Neuronal stem cell (in vitro differentiated cells): ENCODE measurements at regions not wholly inside any gene's neighbourhood (a gene's known extent, or its start where the extent isn't known, plus 50 kb on each side); places are given as distances from the start of the nearest gene placed in this dataset.

ENCODE experiments used
- DNase-seq: peaks from one replicate; pipeline ENCODE4 v3.0.0-alpha.2; 2013; ENCODE audit warnings: low spot score
- H2AFZ ChIP-seq: one replicate; pipeline ENCODE4 v1.6.1; 2013; ENCODE audit warnings: mild to moderate bottlenecking, low read length, inconsistent platforms
- H2AK5ac ChIP-seq: 2 replicates; pipeline ENCODE4 v1.6.1; 2013; ENCODE audit warnings: low read depth, mild to moderate bottlenecking, inconsistent platforms, low read length, moderate library complexity, mixed read lengths
- H2BK120ac ChIP-seq: 2 replicates; pipeline ENCODE4 v1.6.1; 2013; ENCODE audit warnings: low read depth, mild to moderate bottlenecking, inconsistent platforms, low read length, moderate library complexity, mixed read lengths
- H2BK12ac ChIP-seq: one replicate; pipeline ENCODE4 v1.6.1; 2013; ENCODE audit warnings: low read length, inconsistent platforms
- H2BK15ac ChIP-seq: 2 replicates; pipeline ENCODE4 v1.6.1; 2013; ENCODE audit warnings: mild to moderate bottlenecking, low read length, inconsistent platforms, mixed read lengths
- H2BK5ac ChIP-seq: one replicate; pipeline ENCODE4 v1.6.1; 2013; ENCODE audit warnings: inconsistent platforms, mild to moderate bottlenecking, low read length, moderate library complexity
- H3K14ac ChIP-seq: one replicate; pipeline ENCODE4 v1.6.1; 2013; ENCODE audit warnings: low read length, inconsistent platforms
- H3K18ac ChIP-seq: 2 replicates; pipeline ENCODE4 v1.6.1; 2013; ENCODE audit warnings: low read length, inconsistent platforms
- H3K23ac ChIP-seq: 2 replicates; pipeline ENCODE4 v1.6.1; 2013; ENCODE audit warnings: low read depth, mild to moderate bottlenecking, mixed read lengths, low read length, inconsistent platforms; ENCODE audit not compliant: poor library complexity
- H3K27ac ChIP-seq: replicated peaks from 3 replicates; pipeline ENCODE4 v1.5.1; 2013; ENCODE audit warnings: low read length, inconsistent platforms
- H3K27me3 ChIP-seq, 3 experiments: 2 replicates each; pipeline ENCODE4 v1.6.1; 2013; ENCODE audit warnings: low read length in 3 of 3, mild to moderate bottlenecking in 2 of 3, inconsistent platforms in 1 of 3, low read depth in 1 of 3, mixed read lengths in 1 of 3, moderate library complexity in 1 of 3; ENCODE audit not compliant: control insufficient read depth in 3 of 3, insufficient read depth in 3 of 3
- H3K36me3 ChIP-seq, 2 donors: replicated peaks in 1 of 2; 2 replicates each; pipeline ENCODE4 v1.6.1; 2013; ENCODE audit warnings: low read length in 2 of 2; ENCODE audit not compliant: control insufficient read depth in 2 of 2, insufficient read depth in 2 of 2
- H3K4ac ChIP-seq: 2 replicates; pipeline ENCODE4 v1.6.1; 2013; ENCODE audit warnings: inconsistent platforms, mild to moderate bottlenecking, low read length, moderate library complexity
- H3K4me1 ChIP-seq, 2 donors: 1 replicate in 1 of 2; 2 replicates in 1 of 2; pipeline ENCODE4 v1.6.1; 2013; ENCODE audit warnings: low read length in 2 of 2, low read depth in 1 of 2; ENCODE audit not compliant: control insufficient read depth in 2 of 2, insufficient read depth in 1 of 2
- H3K4me2 ChIP-seq: one replicate; pipeline ENCODE4 v1.6.1; 2013; ENCODE audit warnings: mild to moderate bottlenecking, low read length, inconsistent platforms; ENCODE audit not compliant: insufficient read depth, poor library complexity, severe bottlenecking
- H3K4me3 ChIP-seq, 2 donors: 2 replicates each; pipeline ENCODE4 v1.5.1; 2013; ENCODE audit warnings: low read length in 2 of 2, mild to moderate bottlenecking in 2 of 2, inconsistent platforms in 1 of 2, moderate library complexity in 1 of 2
- H3K79me1 ChIP-seq: one replicate; pipeline ENCODE4 v1.6.1; 2013; ENCODE audit warnings: low read depth, mild to moderate bottlenecking, inconsistent platforms, low read length, moderate library complexity
- H3K9ac ChIP-seq: one replicate; pipeline ENCODE4 v1.6.1; 2013; ENCODE audit warnings: mild to moderate bottlenecking, low read depth, low read length, inconsistent platforms; ENCODE audit not compliant: poor library complexity
- H3K9me3 ChIP-seq, 2 donors: replicated peaks in 1 of 2; 2 replicates each; pipeline versions ENCODE3 to v1.6.1; 2013; ENCODE audit warnings: low read length in 2 of 2, mild to moderate bottlenecking in 2 of 2, inconsistent platforms in 1 of 2, low read depth in 1 of 2, mixed read lengths in 1 of 2, moderate library complexity in 1 of 2; ENCODE audit not compliant: control insufficient read depth in 2 of 2, insufficient read depth in 1 of 2
- H4K8ac ChIP-seq: one replicate; pipeline ENCODE4 v1.6.1; 2013; ENCODE audit warnings: low read depth, mild to moderate bottlenecking, inconsistent platforms, low read length, moderate library complexity
- H4K91ac ChIP-seq: one replicate; pipeline ENCODE4 v1.6.1; 2013; ENCODE audit warnings: low read length, low read depth, mild to moderate bottlenecking, inconsistent platforms; ENCODE audit not compliant: poor library complexity
- WGBS, 2 donors: extraction: QIAGEN DNeasy Blood & Tissue Kit; methylation state at CpG; one replicate each; pipeline ENCODE4 v1.1.7; 2013; ENCODE audit warnings: missing lambda C conversion rate in 2 of 2, mixed read lengths in 1 of 2; ENCODE audit not compliant: insufficient read length in 2 of 2, insufficient replicate concordance in 1 of 2; ENCODE audit errors: extremely low coverage in 2 of 2; 5-methylcytosine and 5-hydroxymethylcytosine counted together

DNA sequence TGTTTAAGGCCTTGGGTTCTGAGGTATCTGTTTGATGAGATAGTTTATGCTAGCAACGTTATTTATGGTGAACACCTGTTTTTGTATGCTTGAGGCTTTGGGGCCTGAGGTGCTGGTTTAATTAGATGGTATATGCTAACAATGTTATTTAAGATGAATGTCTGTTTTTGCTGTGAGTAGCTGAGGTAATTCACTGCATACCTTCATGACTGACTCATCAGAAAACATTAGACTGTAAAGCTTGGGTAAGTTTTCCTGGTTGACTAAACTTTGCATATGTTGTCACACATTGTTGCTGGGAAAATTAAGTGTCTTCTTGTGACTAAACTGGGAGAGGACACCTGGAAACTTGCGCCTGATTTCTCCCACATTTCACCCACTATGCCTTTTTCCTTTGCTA is 1026.6 kb downstream of the RAPGEF2 start:
- H2BK15ac ChIP-seq, result no peak overlapping the region
- no peak overlapping the region for H2AK5ac ChIP-seq
- no peak overlapping the region for H3K14ac ChIP-seq
- H2BK120ac ChIP-seq, result no peak overlapping the region
- H3K9me3 ChIP-seq, result peaks cover 0 to 3% of the 10 kb centered on the region in 2 donors
- no peak overlapping the region for H4K91ac ChIP-seq
- H3K36me3 ChIP-seq, result no peaks in the 10 kb centered on the region
- no peak overlapping the region for H3K18ac ChIP-seq
- H3K4me1 ChIP-seq, result no peaks in the 10 kb centered on the region
- no peak overlapping the region for H2BK5ac ChIP-seq
- no peak overlapping the region for H2BK12ac ChIP-seq
- H3K27me3 ChIP-seq, result no peaks in the 10 kb centered on the region
- no peak overlapping the region for H2AFZ ChIP-seq
- H3K79me1 ChIP-seq, result no peaks in the 10 kb centered on the region
- DNase-seq, result no peak
- H4K8ac ChIP-seq, result no peak overlapping the region
- H3K23ac ChIP-seq, result no peak overlapping the region
- no CpG with 5 or more reads among the region's 2 CpGs for WGBS, 2 donors
- no peak overlapping the region for H3K4ac ChIP-seq
- no peak overlapping the region for H3K27ac ChIP-seq
- no peak overlapping the region for H3K4me2 ChIP-seq
- H3K4me3 ChIP-seq, result no peak overlapping the region
- H3K9ac ChIP-seq, result no peak overlapping the region

DNA sequence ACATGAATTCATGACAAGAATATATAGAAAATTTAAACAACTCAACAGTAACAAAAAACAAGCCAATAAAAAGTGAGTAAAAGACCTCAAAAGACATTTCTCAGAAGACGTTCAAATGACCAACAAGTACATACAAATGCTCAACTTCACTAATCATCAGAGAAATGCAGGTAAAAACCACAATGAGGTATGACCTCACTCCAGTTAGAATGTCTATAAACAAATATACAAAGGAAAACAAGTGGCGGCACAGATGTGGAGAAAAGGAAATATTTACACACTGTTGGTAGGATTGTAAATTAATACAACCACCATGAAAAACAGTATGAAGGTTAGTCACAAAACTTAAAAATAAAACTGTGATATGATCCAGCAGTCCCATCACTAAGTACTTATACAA is 1033.1 kb downstream of the RAPGEF2 start:
- Histone ChIP-seq H2BK120ac (no peak overlapping the region), H4K91ac (no peak overlapping the region), H2BK12ac (no peak overlapping the region), H3K18ac (no peak overlapping the region), H3K27me3 (no peaks in the 10 kb centered on the region), H3K36me3 (no peaks in the 10 kb centered on the region), H3K4me3 (no peak overlapping the region), H2AFZ (no peak overlapping the region), H3K14ac (no peak overlapping the region), H3K9ac (no peak overlapping the region), H2BK5ac (no peak overlapping the region), H3K4ac (no peak overlapping the region), H3K79me1 (no peaks in the 10 kb centered on the region), H3K9me3 (peaks cover 0 to 3% of the 10 kb centered on the region in 2 donors), H2BK15ac (no peak overlapping the region), H3K27ac (no peak overlapping the region), H4K8ac (no peak overlapping the region), H2AK5ac (no peak overlapping the region), H3K4me2 (no peak overlapping the region), H3K23ac (no peak overlapping the region), H3K4me1 (no peaks in the 10 kb centered on the region)
- WGBS, 2 donors, result no CpG with 5 or more reads among the region's 2 CpGs
- DNase-seq, result no peak

- Histone ChIP-seq H4K91ac (no peak overlapping the region), H2BK5ac (no peak overlapping the region), H3K79me1 (no peaks in the 10 kb centered on the region), H3K27ac (no peak overlapping the region), H3K18ac (no peak overlapping the region), H3K14ac (no peak overlapping the region), H3K4ac (no peak overlapping the region), H2BK12ac (no peak overlapping the region), H3K4me2 (no peak overlapping the region), H2BK15ac (no peak overlapping the region), H4K8ac (no peak overlapping the region), H3K27me3 (no peaks in the 10 kb centered on the region), H3K4me3 (no peak overlapping the region), H3K9me3 (no peaks in the 10 kb centered on the region), H2AK5ac (no peak overlapping the region), H3K4me1 (no peaks in the 10 kb centered on the region), H3K23ac (no peak overlapping the region), H3K9ac (no peak overlapping the region), H2AFZ (no peak overlapping the region), H3K36me3 (no peaks in the 10 kb centered on the region), H2BK120ac (no peak overlapping the region)
- no peak for DNase-seq
Measured at GRCh38 chr4:160141206-160141605, 1038.3 kb downstream of the RAPGEF2 start.

DNA sequence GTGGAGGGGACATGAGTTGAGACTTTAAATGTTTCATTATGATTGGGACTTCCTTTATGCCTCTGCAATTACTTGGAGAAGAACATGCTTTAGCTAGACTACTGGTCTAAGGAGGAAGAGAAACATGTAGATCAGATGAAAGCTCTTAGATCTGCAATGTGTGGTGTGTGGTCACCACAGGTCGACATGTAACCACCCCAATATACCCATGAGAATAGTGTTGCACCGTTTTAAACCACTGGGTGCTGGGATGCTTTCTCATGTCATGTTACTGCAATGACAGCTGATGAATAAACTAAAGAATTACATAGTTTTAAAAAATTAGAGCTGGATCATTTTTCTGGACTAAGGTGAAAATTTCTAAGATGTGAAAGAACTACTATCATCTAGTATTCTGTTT is 1039.7 kb downstream of the RAPGEF2 start:
- Histone ChIP-seq H3K27me3 (no peaks in the 10 kb centered on the region), H3K36me3 (no peaks in the 10 kb centered on the region), H2BK5ac (no peak overlapping the region), H2AFZ (no peak overlapping the region), H4K8ac (no peak overlapping the region), H2AK5ac (no peak overlapping the region), H2BK15ac (no peak overlapping the region), H3K4me3 (no peak overlapping the region), H4K91ac (no peak overlapping the region), H3K4me2 (no peak overlapping the region), H2BK120ac (no peak overlapping the region), H3K4ac (no peak overlapping the region), H3K79me1 (no peaks in the 10 kb centered on the region), H3K27ac (no peak overlapping the region), H3K4me1 (no peaks in the 10 kb centered on the region), H3K18ac (no peak overlapping the region), H2BK12ac (no peak overlapping the region), H3K23ac (no peak overlapping the region), H3K9ac (no peak overlapping the region), H3K9me3 (no peaks in the 10 kb centered on the region), H3K14ac (no peak overlapping the region)
- no CpG with 5 or more reads among the region's 2 CpGs for WGBS, 2 donors
- DNase-seq, result no peak
